GM11168 (cell line): ENCODE measurements at regions not wholly inside any gene's neighbourhood (a gene's known extent, or its start where the extent isn't known, plus 50 kb on each side); places are given as distances from the start of the nearest gene placed in this dataset.
"Not testable (repeated sequence)": the region's sequence is repeated elsewhere in the genome, so short reads cannot be mapped to it uniquely, and the experiment has no call there.

Source experiments
- in situ Hi-C: fragments of 300-500 bp; cut with MboI; formaldehyde crosslinking; loops from one replicate; pipeline ENCODE4 v1.12.0; 2022; ENCODE audit warnings: low sequenced_read_pairs; ENCODE audit not compliant: unreplicated experiment

DNA sequence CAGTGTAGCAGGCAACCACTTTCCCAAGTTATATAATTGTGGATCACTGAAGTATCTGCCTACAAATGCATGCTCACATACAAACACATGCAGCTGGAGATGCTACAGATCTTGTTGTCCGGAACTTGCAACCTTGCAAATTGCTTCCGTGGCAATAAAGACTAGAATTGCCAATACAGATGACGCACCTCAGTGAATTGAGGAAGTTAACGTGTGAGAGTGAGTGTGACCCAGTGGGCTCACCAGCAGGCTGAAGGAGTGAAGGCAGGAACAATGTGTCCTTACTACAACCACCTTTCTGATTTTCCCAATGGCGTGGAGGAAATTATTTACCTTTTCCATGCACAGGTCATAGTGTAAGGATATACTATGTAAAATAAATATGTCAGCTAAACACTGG is 89.4 kb upstream of the GRIP1 start:
- in situ Hi-C loops: no loop called here

DNA sequence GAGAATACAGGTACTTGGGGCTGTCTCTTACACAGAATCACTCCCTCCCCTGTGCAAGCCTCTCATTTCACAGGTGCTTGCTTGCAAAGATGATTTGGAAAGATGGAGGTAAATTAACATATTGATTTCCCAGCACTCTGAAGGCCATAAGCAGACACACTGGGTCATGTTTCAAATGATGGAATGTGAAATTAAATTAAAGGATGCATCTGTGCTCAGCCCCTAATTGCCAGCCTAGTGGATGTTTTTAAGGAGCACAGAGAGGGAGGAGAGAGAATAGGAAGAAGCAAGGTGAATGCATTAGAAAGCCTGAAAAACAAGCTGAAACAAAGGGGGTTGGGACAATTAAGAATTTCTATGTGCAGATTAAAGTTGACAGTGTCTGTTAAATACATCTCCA is 96.1 kb upstream of the GRIP1 start:
- in situ Hi-C loops: no loop called here

DNA sequence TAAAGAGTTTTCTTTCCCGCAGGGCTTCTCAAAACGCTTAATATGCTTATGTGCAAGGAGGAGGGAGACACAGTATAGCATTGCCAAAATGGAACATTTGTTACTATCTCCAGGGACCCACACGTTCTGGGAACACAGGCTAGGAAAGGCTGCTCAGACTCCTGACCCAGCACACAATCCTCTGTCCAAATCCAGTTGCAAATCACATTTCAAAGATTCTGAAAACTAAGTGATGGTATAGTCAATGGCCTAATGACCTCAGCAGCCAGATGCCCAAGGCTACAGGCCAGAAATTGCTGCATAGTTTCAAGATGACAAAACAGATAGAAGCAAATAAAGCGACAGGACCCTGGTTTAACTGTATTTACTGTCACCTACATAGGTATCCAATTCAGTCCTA is 97.0 kb upstream of the GRIP1 start:
- in situ Hi-C loops: no loop called here

DNA sequence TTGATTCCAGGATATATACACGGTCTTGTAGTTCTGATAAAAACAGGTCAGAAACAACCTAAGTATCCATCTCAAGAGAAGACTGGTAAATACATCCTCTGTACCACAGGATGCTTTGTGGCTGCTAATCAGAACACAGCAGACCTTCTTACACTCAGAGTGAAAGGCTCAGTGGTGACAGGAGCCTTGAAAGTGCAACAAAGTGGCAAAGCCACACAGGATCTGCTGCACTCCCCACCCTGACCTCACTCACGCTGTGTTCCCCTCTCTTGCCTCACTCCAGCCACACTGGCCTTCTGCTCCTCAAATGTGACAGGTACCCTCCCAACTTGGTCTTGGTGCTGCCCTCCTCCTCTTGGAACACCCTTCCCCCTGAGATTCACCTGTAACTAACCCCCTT is 98.1 kb upstream of the GRIP1 start:
- in situ Hi-C loops: no loop called here

DNA sequence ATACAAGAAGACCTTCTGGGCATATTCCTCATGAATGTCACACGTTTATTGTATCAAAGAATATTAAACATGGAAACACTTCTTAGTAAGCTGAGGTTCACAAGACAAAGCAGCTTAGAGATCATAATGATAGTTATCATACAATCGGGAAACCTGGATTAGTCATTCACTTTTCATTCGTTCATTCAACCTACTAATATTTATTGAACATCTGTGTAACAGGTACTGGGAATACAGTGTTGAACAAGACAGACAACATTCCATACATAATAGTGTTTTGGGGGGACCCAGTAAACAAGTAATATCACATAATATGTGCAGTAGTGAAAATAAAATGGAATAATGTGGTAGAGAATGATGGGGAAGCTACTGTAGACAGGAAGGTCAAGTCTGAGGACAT is 100.6 kb upstream of the GRIP1 start:
- in situ Hi-C loops: no loop called here

DNA sequence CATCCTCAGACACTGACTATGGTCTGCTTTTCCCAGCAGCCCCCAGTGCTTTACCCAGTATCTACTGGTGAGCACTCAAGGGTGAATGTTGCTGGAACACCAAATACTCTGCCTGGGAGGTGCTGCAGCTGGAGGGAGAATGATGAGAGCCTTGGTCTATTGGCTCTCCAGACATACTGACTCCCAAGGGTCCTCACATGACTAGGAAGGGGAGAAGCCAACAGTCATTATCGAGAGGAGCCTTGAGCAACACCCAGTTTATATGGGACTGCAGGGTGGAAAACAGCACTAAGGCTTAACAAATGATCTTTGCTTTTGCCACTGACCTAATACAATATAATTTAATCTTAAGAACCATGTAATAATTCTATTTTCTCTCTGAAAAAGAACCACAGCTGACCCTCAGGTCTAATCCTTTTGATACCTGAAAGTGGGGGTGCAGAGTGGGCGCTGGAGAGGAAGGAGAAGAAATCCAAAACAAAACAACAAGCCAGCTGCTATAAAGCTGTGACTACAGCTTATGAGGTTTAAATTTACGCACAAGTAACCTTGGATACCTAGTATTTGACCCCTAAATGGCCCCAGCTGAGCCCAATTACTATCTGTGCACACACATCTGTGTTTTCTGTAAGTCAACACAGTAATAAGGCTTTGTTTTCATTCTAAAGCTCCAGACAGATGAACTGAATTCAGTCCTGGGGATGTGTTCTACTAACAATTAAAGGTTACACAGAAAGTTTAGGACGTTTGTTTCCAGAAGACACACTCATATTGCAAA is 107.8 kb upstream of the GRIP1 start:
- in situ Hi-C loops: no loop called here

DNA sequence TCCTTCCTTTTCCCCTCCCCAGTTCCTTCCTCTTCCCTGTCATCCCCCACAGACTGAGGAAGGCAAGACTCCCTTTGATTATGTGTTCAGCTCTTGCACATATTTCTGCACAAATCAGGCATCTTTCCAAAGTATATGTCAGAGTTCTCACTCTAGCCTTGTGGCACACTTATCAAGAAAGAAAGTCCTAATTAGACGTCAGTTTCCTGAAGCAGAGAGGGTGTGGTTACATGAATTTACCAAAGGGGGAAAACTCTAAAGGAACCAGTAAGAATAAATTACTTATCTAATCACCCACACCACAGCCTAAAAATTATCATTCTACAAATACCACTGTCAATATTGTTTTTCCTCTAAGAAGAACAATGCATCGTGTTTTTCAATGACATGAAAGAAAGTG is 120.7 kb upstream of the GRIP1 start:
- in situ Hi-C loops: no loop called here

DNA sequence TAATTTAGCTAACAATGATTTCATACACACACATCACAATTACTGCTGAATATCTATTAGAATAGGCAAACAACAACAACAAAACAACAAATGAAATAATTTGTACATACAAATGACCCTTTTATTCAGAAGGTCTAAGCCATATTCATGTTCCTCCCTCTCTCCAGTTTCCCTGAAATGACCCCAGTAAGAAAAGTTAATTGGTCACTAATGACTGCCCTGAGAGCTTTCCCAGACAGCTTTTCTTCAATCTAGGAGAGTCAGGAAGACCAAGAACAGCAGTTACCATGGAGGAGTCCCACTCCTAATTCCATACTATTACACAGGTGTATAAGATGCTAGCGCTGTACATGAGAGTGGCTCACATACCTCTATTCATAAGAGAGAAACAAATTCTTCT is 121.2 kb upstream of the GRIP1 start:
- in situ Hi-C loops: no loop called here

DNA sequence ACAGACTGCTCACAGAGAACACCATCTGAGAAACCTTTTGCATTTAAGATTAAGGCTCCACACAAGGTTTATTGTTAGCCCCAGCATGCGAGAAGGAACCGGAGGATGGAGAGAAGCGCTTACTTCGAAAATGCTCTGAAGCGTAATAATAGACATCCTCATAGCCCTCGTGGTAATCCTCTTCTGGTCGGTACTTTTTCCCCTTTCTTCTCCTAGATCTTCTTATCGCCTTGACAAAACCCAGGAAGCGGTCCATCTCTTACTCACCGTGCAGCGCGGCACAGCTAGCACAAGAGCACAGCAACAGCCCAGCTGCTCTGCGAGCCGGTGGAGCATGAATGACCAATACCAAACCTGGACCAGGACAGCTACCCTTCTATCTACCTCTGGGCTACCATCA is 125.1 kb upstream of the GRIP1 start:
- in situ Hi-C loops: no loop called here

DNA sequence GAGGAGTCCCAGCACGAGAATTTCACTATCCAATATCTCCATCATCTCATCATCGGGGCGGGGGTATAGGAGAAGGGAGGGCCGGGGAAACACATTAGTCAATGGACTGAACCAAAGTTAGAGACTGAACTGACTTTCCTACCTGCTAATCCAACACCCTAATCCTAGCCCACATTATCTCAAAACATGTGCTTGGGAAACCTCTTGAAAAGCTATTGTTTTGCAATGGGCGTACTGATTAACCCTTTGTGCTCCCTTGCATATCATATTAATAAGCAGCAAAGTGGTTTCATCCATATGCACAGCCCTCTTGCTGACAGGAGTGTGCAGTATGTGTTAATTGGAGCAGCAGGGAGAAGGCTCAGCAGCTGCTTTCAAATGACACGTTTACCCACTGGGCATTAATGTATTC is 125.7 kb upstream of the GRIP1 start:
- in situ Hi-C loops: no loop called here

DNA sequence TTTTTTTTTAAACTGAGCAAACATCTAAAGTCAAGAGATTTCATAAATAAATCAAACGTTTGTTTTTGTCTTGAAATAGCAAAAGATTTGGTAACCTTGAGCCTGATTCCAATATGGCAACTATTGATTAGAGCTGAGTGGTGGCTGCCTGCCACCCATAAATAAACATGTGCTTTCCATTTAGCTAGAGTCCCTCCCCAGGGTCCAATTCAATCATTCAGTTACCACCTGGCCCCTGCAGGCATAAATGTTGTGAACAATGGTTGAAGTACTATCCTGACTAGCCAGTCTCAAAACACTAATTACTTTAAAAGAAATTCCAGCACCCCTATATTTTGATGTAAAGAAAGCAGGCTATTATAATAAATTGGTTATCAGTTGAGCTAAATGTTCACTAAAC is 129.7 kb upstream of the GRIP1 start:
- in situ Hi-C loops: no loop called here

DNA sequence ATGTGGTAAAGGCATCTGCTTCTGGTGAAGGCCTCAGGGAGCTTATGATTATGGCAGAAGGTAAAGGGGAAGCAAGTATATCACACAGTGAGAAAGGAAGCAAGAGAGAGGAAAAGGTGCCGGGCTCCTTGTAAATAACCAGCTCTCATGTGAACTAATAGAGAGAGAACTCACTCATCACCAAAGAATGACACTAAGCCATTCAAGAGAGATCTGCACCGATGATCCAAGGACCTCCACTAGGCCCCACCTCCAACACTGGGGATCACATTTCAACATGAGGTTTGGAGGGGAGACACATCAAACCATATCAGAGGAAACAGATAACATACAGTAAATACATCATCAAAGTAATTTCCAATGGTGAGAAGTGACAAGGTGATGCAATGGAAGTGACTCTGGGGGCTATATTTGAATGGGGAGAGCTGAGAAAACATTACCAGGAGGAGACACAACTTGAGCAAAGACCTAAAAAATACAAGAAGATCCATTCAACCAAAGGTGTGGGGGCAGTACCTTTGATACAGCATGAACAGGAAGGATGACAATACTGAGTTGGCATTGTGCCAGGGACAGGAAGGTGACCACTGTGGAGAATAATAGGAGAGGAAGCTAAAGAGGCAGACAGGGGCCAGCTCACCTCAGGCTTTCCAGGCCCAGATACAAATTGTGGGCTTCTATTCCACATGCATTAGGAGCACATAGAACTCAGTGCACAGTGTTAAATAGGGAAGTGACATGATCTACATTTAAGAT is 134.4 kb upstream of the GRIP1 start:
- in situ Hi-C loops: no loop called here

DNA sequence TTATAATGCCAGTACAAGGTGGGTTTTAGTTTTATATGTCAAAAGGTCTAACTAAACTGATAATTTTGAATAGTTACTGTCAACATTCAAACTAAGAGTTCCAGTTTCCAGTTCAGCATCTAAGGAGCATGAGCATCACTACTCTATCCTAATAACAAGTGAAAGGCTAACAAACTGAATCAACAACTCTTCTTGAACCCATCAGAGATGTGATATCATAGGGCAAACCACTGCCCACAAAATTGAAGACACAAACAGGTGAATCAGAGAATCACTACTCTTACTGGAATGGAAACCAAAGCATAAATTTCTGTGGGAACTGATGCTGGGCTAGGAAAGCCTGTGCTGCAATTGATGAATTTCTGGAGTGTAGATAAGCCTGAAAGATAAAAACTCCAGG is 140.7 kb upstream of the GRIP1 start:
- in situ Hi-C loops: no loop called here

DNA sequence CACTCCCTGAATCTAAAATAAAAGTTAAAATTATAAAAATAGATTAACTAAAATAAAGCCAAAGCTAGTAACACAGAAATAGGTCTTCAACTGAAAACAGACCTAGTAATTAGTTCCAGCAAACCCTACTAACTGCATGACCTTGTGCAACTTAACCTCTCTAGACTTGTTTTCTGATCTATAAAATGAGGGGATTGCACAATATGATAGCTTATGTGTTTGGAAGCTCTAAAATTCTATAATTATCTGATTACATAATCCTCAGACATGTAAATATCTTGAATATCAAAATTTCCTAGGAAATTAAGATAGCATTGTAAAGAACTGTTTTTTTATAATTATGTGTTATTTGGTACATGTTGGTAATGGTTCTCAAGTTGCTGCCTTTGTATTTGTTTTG is 144.1 kb upstream of the GRIP1 start:
- in situ Hi-C loops: no loop called here

DNA sequence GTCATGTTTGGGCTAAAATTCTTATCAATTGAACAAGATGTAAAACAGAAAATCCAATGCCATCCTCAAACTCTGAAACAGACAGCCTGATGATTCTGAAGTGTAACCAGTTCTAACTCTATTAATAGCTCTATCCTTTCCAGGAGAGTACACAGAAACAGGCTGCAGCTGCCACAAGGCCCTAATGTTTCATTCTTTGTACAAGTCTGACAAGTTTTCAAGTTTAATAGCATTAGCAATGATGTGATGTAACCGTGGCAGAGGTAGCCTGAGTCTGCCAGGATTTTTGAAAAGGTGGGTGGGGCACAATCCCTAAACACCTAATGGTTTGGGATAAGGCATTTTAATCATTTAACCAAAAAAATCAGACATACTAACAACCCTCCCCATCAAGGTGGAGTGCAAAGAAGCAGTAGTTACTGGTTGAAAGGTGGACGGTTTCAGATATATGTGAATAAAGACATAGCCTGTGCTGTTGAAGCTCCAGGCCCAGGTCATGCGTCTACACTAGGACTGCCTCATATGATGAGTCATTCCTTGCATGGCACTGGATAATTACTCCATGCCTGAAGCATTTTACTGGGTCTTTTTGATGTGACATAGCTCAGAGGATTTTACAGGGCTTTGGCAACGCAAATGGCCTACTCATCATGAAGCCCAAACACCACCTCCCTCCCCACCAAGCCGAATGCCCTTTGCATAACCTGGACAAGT is 145.1 kb upstream of the GRIP1 start:
- in situ Hi-C loops: no loop called here

DNA sequence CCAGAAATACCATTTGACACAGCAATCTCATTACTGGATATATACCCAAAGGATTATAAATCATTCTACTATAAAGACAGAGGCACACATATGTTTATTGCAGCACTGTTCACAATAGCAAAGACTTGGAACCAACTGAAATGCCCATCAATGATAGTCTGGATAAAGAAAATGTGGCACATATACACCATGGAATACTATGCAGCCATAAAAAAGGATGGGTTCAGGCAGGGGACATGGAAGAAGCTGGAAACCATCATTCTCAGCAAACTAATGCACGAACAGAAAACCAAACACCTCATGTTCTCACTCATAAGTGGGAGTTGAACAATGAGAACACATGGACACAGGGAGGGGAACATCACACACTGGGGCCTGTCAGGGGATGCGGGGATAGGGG is 147.0 kb upstream of the GRIP1 start:
- in situ Hi-C loops: not testable (repeated sequence)

DNA sequence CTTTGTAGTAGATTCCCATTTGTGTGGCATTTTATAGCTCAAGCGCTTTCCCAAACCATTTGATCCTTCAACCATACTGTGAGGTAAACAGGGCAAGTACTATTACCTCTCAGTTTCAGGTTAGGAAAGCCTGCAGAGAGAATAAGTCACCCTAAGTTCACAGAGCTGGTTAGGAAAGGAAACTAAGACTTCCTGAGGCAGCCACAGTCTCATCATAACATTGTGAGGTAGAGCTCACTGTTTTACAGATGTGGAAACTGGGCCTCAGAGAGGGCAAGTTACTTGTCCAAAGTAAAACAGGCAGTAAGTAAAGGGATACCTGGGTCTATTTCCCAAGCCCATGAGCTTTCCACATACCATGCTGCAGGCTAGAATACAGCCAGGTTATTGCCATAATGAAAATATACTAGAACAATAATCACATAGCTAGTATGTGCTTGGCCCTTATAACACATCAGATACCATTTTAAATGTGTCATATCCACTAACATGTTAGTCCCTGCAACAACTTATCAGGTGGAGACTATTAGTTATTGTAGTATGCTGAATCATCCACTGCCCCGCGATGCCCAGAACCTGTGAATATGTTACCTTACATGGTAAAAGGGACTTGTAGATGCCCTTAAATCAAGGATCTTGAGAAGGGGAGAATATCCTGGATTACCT is 150.9 kb upstream of the GRIP1 start:
- in situ Hi-C loops: no loop called here

DNA sequence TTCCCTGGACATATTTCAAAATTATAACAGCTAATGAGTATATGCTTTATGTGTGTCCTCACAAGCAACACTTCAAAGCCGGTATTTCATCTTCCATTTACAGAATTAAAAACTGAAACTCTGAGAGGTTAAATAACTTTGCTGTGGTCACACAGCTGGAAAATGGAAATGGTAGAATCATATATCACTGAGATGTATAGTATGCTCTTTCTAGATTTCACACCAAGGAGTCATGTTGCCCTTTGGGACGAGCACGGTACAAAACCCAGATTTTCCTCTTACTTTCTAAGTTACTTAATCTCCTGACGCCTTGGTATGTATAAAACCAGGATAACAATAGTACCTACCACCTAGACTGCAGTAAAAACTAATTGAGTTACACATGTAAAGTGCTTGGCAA is 152.6 kb upstream of the GRIP1 start:
- in situ Hi-C loops: no loop called here

DNA sequence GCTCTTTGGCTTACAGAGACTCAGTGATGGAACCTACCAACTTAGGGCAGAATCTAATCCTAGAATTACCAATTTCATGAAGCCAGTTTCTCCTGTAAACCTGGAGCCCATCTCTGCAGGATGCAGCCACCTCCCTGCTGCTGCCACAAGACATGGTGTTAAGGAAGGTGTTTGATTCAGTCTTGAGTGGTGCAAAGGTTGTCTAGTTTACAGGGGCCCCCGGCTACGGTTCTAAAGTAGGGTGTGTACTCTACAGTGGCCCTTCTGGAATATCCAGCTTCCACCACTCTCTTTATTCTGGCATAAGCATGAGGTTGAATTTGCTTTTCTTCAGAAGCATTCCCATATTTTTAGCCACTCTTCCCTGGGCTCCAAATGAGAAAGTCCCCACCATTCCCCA is 154.1 kb upstream of the GRIP1 start:
- in situ Hi-C loops: no loop called here

DNA sequence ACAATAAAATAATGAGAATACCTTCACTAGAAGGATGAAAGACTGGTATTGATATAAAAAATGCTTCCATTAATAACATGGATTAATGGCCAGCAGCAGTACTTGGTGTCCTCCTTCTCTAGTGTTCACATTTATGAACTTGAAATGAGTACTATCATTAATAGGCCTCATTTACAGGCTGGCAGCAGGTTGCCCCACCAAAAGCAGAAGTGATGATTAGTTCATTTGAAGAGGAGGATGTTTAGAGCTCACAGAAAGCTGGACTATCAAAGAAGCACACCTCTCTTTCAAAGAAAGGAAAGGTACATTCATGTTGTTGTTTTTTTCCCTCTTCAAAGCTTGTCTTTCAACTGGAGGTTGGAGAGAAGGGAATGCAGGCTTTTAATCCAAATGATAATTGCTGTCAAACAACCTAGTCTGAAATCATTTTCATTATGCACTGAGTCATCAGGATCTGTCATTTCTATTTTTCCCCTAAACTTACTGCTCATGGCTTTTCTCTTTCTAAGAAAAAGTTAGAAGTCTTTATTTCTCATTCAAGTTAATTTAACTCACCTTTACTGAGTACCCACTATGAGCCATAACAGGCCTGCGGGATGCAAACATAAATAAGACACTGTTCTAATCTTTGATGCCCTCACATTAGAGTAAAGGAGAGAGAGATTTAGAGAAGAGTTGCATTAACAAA is 157.9 kb upstream of the GRIP1 start:
- in situ Hi-C loops: no loop called here
